Endothelial cell of umbilical vein (primary cell): ENCODE measurements at regions not wholly inside any gene's neighbourhood (a gene's known extent, or its start where the extent isn't known, plus 50 kb on each side); places are given as distances from the start of the nearest gene placed in this dataset.

Source experiments
- EZH2 ChIP-seq: IDR thresholded peaks from 2 replicates; pipeline ENCODE4 v1.6.1; 2012; ENCODE audit warnings: borderline replicate concordance, low read depth, mild to moderate bottlenecking, moderate library complexity, low read length, inconsistent platforms; ENCODE audit not compliant: severe bottlenecking
- JUN ChIP-seq: IDR thresholded peaks from 2 replicates; pipeline ENCODE4 v1.6.1; 2011; ENCODE audit warnings: borderline replicate concordance, low read depth; ENCODE audit not compliant: insufficient read length, insufficient read depth
- MYC ChIP-seq: IDR thresholded peaks from one replicate; pipeline ENCODE4 v1.6.1; 2011; ENCODE audit warnings: mild to moderate bottlenecking, low read depth, low read length
- POLR2A ChIP-seq: IDR thresholded peaks from 2 replicates; pipeline ENCODE4 v1.6.1; 2012; ENCODE audit warnings: low read depth, mild to moderate bottlenecking, control low read depth, low read length
- POLR2AphosphoS5 ChIP-seq: IDR thresholded peaks from 2 replicates; pipeline ENCODE4 v1.6.1; 2012; ENCODE audit warnings: low read depth, mild to moderate bottlenecking, control low read depth, low read length, moderate library complexity; ENCODE audit not compliant: insufficient read depth
- TF ChIP-seq, protein P1 (sequence below), 2 donors: IDR thresholded peaks; 1 replicate in 1 of 2; 2 replicates in 1 of 2; pipeline ENCODE4 v1.5.1; 2011; ENCODE audit warnings: low read length in 2 of 2, mild to moderate bottlenecking in 2 of 2, moderate library complexity in 2 of 2, control low read depth in 1 of 2, inconsistent platforms in 1 of 2, low read depth in 1 of 2; ENCODE audit not compliant: insufficient read depth in 1 of 2; ENCODE audit errors: extremely low read depth in 1 of 2
- TF ChIP-seq, protein P2 (sequence below): IDR thresholded peaks from 2 replicates; pipeline ENCODE4 v1.6.1; 2011; ENCODE audit not compliant: insufficient read depth, insufficient read length

DNA sequence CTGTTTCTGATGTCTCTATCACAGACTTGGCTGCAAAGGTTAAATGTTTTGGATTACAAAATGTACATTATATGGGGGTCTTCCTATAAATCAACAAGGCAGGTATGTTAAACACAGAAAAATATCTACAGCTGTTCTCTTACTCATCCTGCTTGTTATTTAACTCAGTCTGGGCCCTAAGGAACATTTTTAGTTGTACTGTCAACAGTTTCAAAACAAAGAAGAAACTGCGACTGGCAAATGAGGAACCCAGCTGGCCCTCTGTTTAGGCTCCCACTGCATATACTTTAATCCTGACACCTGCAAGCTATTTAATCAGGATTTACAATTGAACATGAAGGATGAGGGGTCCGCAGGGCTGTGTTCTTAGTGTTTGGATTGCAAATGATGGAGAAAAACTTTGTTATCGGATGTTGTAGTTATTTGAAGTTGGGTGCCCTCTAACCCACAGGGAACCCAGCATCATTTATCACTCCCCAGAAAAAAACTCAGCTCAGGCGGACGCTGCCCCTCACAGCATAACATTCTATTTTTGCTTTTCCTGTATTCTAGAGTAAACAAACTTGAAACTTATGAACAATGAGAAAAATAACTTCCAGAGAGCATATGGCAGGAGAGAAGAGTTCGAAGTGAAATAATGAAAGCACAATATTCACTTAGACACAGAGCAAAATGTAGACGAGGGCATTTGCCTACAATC is 91.2 kb downstream of the POLR2M start:
- TF ChIP-seq, protein P1, sequence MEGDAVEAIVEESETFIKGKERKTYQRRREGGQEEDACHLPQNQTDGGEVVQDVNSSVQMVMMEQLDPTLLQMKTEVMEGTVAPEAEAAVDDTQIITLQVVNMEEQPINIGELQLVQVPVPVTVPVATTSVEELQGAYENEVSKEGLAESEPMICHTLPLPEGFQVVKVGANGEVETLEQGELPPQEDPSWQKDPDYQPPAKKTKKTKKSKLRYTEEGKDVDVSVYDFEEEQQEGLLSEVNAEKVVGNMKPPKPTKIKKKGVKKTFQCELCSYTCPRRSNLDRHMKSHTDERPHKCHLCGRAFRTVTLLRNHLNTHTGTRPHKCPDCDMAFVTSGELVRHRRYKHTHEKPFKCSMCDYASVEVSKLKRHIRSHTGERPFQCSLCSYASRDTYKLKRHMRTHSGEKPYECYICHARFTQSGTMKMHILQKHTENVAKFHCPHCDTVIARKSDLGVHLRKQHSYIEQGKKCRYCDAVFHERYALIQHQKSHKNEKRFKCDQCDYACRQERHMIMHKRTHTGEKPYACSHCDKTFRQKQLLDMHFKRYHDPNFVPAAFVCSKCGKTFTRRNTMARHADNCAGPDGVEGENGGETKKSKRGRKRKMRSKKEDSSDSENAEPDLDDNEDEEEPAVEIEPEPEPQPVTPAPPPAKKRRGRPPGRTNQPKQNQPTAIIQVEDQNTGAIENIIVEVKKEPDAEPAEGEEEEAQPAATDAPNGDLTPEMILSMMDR (IDR thresholded peaks at IDR 0.05; ENCODE audit: extremely low read depth in 1 of 2, insufficient read depth in 1 of 2, low read depth in 1 of 2, low read length in 2 of 2): no peak
- TF ChIP-seq EZH2 (no peak), POLR2AphosphoS5 (no peak), POLR2A (no peak), MYC (no peak), JUN (no peak)
- TF ChIP-seq, protein P2, sequence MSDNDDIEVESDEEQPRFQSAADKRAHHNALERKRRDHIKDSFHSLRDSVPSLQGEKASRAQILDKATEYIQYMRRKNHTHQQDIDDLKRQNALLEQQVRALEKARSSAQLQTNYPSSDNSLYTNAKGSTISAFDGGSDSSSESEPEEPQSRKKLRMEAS: no peak
